Transverse colon (tissue), 4 donors: ENCODE measurements at regions not wholly inside any gene's neighbourhood (a gene's known extent, or its start where the extent isn't known, plus 50 kb on each side); places are given as distances from the start of the nearest gene placed in this dataset.

Experiments
- CTCF ChIP-seq, 5 experiments: fragments of 200-600 bp in 3 of 5; fragments of 450-650 bp in 2 of 5; sonication (generic) in 3 of 5; IDR thresholded peaks; 1 replicate in 2 of 5; 2 replicates in 3 of 5; pipeline ENCODE4 v1.5.1; 2016 to 2017; ENCODE audit warnings: antibody characterized with exemption in 5 of 5, inconsistent platforms in 3 of 5, mild to moderate bottlenecking in 2 of 5, moderate library complexity in 1 of 5
- EP300 ChIP-seq: sonication (generic); formaldehyde crosslinking; IDR thresholded peaks from one replicate; pipeline ENCODE4 v1.6.1; 2017; ENCODE audit warnings: antibody characterized with exemption, low read depth
- POLR2A ChIP-seq: fragments of 450-650 bp; IDR thresholded peaks from one replicate; pipeline ENCODE4 v1.6.1; 2016; ENCODE audit warnings: antibody characterized with exemption, mild to moderate bottlenecking, moderate library complexity
- POLR2AphosphoS5 ChIP-seq, 3 donors: sonication (generic); formaldehyde crosslinking; IDR thresholded peaks; one replicate each; pipeline ENCODE4 v1.6.1; 2016; ENCODE audit warnings: antibody characterized with exemption in 3 of 3

GRCh38 chr1:4489486-4489885 is 164.9 kb upstream of the AJAP1 start:
- TF ChIP-seq POLR2A = no peak
- no peak for TF ChIP-seq CTCF (IDR thresholded peaks at IDR 0.05)
- no peak for TF ChIP-seq POLR2AphosphoS5 (IDR thresholded peaks at IDR 0.05)
- no peak for TF ChIP-seq EP300
